GM12865 (cell line): ENCODE measurements at regions not wholly inside any gene's neighbourhood (a gene's known extent, or its start where the extent isn't known, plus 50 kb on each side); places are given as distances from the start of the nearest gene placed in this dataset.

Source experiments
- DNase-seq: peaks from one replicate; pipeline ENCODE4 v3.0.0; 2010; ENCODE audit warnings: low read depth
- H3K4me3 ChIP-seq: 2 replicates; pipeline ENCODE4 v1.5.1; 2011; ENCODE audit warnings: mild to moderate bottlenecking, low read depth, low read length, control low read depth
- TF ChIP-seq, protein P1 (sequence below): IDR thresholded peaks from 2 replicates; pipeline ENCODE4 v1.5.1; 2011; ENCODE audit warnings: low read length, control low read depth, low read depth, inconsistent platforms; ENCODE audit not compliant: insufficient read depth; ENCODE audit errors: missing control alignments

- TF ChIP-seq, protein P1, sequence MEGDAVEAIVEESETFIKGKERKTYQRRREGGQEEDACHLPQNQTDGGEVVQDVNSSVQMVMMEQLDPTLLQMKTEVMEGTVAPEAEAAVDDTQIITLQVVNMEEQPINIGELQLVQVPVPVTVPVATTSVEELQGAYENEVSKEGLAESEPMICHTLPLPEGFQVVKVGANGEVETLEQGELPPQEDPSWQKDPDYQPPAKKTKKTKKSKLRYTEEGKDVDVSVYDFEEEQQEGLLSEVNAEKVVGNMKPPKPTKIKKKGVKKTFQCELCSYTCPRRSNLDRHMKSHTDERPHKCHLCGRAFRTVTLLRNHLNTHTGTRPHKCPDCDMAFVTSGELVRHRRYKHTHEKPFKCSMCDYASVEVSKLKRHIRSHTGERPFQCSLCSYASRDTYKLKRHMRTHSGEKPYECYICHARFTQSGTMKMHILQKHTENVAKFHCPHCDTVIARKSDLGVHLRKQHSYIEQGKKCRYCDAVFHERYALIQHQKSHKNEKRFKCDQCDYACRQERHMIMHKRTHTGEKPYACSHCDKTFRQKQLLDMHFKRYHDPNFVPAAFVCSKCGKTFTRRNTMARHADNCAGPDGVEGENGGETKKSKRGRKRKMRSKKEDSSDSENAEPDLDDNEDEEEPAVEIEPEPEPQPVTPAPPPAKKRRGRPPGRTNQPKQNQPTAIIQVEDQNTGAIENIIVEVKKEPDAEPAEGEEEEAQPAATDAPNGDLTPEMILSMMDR: no peak
- H3K4me3 ChIP-seq: no peak overlapping the region
- DNase-seq: no peak
Observed at GRCh38 chr2:196275646-196276352, 104.4 kb upstream of the STK17B start.

GRCh38 chr2:196276421-196276820, 105.0 kb upstream of the STK17B start:
- DNase-seq: no peak
- TF ChIP-seq, protein P1: no peak
- H3K4me3 ChIP-seq: no peak overlapping the region

GRCh38 chr2:196277002-196277401, 105.6 kb upstream of the STK17B start:
- TF ChIP-seq, protein P1: peak; percentile 61
- peak; percentile 60 for DNase-seq
- no peak overlapping the region for H3K4me3 ChIP-seq

DNA sequence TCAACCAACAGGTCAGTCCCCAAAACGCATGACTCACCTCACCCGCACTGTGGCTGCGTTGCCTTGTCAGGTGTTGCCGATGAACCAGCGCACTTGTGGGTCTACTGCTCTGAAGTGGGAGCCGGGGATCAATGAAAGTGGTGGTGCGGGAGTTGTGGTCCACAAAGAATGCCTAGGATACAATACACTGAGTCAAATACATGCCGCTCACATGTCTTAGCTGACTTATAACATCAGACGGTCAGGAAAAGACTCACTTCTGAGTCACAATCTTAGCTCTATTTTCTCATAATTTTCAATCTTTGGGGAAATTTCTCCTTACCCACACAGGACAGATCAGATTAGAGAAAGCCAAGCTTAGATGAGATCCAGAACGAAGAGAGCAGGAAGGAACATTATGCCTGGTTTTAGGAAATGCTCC, 107.1 kb upstream of the STK17B start:
- no peak overlapping the region for H3K4me3 ChIP-seq
- TF ChIP-seq, protein P1: no peak
- DNase-seq: no peak

GRCh38 chr2:196279541-196279940, 108.2 kb upstream of the STK17B start:
- TF ChIP-seq, protein P1: no peak
- DNase-seq: no peak
- H3K4me3 ChIP-seq: no peak overlapping the region

DNA sequence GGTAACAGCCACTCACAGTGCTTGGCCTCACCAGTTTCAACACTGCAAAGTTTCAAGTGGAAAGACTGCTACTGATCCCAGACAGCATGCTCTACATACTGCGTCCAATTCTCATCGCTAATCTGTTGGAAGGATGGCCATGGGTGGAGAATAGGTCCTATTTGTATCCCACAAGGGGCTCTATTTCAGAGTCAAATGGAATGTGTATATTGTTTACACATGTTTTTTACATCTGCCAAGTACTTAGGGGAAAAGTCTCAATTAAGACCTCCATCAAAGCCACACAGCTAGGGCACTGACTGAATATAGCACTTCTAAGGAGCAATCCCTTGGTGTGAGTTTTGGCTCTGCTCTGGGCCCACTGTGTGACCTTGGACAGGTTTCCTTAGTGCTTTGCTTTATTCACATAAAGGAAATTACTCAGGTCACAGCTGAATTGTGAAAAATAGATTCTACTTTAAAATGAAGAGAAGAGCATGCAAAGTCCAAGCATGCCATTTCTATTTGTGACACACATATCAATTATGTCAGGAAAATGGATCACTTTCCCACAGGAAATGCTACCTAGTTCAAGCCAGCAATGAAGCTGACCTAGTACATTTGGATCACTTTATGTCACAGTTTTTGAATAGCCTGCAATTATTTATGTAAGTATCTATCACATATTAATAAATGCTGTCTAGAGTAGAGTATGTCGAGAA, 112.9 kb upstream of the STK17B start:
- TF ChIP-seq, protein P1: no peak
- no peak for DNase-seq
- no peak overlapping the region for H3K4me3 ChIP-seq
